ENCODE measurements at regions not wholly inside any gene's neighbourhood (a gene's known extent, or its start where the extent isn't known, plus 50 kb on each side); places are given as distances from the start of the nearest gene placed in this dataset.
"Not testable (repeated sequence)": the region's sequence is repeated elsewhere in the genome, so short reads cannot be mapped to it uniquely, and the experiment has no call there.

GRCh38 chrX:84611843-84612636 lies 109.8 kb upstream of the HDX start:
- DNase-seq = no peak

- DNase-seq = no peak
These were observed 132.0 kb upstream of the HDX start for GRCh38 chrX:84634201-84634782.

GRCh38 chrX:84666086-84666485 lies 163.8 kb upstream of the HDX start:
- DNase-seq = no peak

- no peak for DNase-seq
These were observed 188.0 kb upstream of the HDX start for GRCh38 chrX:84690228-84690627.

- DNase-seq = no peak
These were observed 207.7 kb upstream of the HDX start for GRCh38 chrX:84709987-84710386.

- no peak for DNase-seq
These were observed 208.4 kb upstream of the HDX start for GRCh38 chrX:84710611-84711010.

- no peak for DNase-seq
These were observed 210.4 kb upstream of the HDX start for GRCh38 chrX:84712621-84713020.

- DNase-seq = no peak
These were observed 213.1 kb upstream of the HDX start for GRCh38 chrX:84715315-84715714.

- DNase-seq = no peak
These were observed 215.1 kb upstream of the HDX start for GRCh38 chrX:84717343-84717742.

GRCh38 chrX:84721416-84721815 lies 219.2 kb upstream of the HDX start:
- no peak for DNase-seq

GRCh38 chrX:84724576-84724975 lies 222.3 kb upstream of the HDX start:
- no peak for DNase-seq

- DNase-seq = no peak
These were observed 227.2 kb upstream of the HDX start for GRCh38 chrX:84729408-84729807.

GRCh38 chrX:84729809-84730208 lies 227.6 kb upstream of the HDX start:
- DNase-seq = peak in 1 of 5 donors; percentile 11

- no peak for DNase-seq
These were observed 232.8 kb upstream of the HDX start for GRCh38 chrX:84735025-84735424.

GRCh38 chrX:84737471-84737871 lies 235.2 kb upstream of the HDX start:
- DNase-seq = no peak

GRCh38 chrX:84747516-84747915 lies 245.3 kb upstream of the HDX start:
- no peak for DNase-seq

GRCh38 chrX:84748965-84749656 lies 246.9 kb upstream of the HDX start:
- DNase-seq = no peak

GRCh38 chrX:84760560-84760959 lies 243.1 kb upstream of the APOOL start:
- no peak for DNase-seq

- no peak for DNase-seq
These were observed 207.4 kb upstream of the APOOL start for GRCh38 chrX:84796321-84796720.

- no peak for DNase-seq
These were observed 172.8 kb upstream of the APOOL start for GRCh38 chrX:84830836-84831235.

- DNase-seq = not testable (repeated sequence)
These were observed 157.1 kb upstream of the APOOL start for GRCh38 chrX:84846541-84846940.

GRCh38 chrX:84851183-84851582 lies 152.5 kb upstream of the APOOL start:
- DNase-seq = not testable (repeated sequence)

- DNase-seq = not testable (repeated sequence)
These were observed 146.9 kb upstream of the APOOL start for GRCh38 chrX:84856791-84857190.

- not testable (repeated sequence) for DNase-seq
These were observed 144.9 kb upstream of the APOOL start for GRCh38 chrX:84858771-84859170.
